ENCODE measurements at regions not wholly inside any gene's neighbourhood (a gene's known extent, or its start where the extent isn't known, plus 50 kb on each side); places are given as distances from the start of the nearest gene placed in this dataset.

DNA sequence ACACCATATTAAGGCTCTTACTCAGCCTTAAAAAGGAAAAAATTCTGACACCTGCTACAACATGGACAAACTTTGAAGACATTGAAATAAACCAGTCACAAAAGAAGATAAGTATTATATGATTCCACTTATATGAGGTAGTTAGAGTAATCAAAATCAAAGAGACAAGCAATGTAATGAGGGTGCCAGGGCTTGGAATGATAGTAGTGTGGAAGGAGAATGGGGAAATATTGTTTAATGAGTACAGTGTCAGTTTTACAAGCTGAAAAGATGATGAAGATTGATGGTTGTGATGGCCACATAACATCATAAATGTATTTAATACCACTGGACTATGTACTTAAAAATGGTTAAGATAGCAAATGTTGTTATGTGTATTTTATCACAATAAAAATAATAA, 485.7 kb downstream of the SPATA31D1 start:
- TF ChIP-seq, protein P1, sequence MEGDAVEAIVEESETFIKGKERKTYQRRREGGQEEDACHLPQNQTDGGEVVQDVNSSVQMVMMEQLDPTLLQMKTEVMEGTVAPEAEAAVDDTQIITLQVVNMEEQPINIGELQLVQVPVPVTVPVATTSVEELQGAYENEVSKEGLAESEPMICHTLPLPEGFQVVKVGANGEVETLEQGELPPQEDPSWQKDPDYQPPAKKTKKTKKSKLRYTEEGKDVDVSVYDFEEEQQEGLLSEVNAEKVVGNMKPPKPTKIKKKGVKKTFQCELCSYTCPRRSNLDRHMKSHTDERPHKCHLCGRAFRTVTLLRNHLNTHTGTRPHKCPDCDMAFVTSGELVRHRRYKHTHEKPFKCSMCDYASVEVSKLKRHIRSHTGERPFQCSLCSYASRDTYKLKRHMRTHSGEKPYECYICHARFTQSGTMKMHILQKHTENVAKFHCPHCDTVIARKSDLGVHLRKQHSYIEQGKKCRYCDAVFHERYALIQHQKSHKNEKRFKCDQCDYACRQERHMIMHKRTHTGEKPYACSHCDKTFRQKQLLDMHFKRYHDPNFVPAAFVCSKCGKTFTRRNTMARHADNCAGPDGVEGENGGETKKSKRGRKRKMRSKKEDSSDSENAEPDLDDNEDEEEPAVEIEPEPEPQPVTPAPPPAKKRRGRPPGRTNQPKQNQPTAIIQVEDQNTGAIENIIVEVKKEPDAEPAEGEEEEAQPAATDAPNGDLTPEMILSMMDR (IDR thresholded peaks at IDR 0.05), result no peak
- no peak for TF ChIP-seq EZH2 (IDR thresholded peaks at IDR 0.05)
- no peak for TF ChIP-seq EZH2phosphoT487 (IDR thresholded peaks at IDR 0.05)
